ENCODE measurements at regions not wholly inside any gene's neighbourhood (a gene's known extent, or its start where the extent isn't known, plus 50 kb on each side); places are given as distances from the start of the nearest gene placed in this dataset.

GRCh38 chr3:193803288-193803687, 210.3 kb downstream of the OPA1 start:
- no peaks in the 10 kb centered on the region for H3F3A ChIP-seq (ENCODE audit: low read depth)
- no peaks in the 10 kb centered on the region for H3K79me2 ChIP-seq (ENCODE audit: insufficient read depth, low read length)
- no peaks in the 10 kb centered on the region for H4K20me1 ChIP-seq (ENCODE audit: insufficient read depth, low read length, poor library complexity, severe bottlenecking)
- TF ChIP-seq CTCF (conservative IDR thresholded peaks at IDR 0.05; ENCODE audit: low read length), result no peak
- no peak for TF ChIP-seq EZH2phosphoT487 (IDR thresholded peaks at IDR 0.05; ENCODE audit: borderline replicate concordance)
- no peak overlapping the region for H3K4me2 ChIP-seq (ENCODE audit: low read depth, low read length, poor library complexity, severe bottlenecking)
- no peaks in the 10 kb centered on the region for H3K27me3 ChIP-seq (ENCODE audit: insufficient read depth, low read length, poor library complexity, severe bottlenecking)
- no peaks in the 10 kb centered on the region for H3K9me2 ChIP-seq (replicated peaks; ENCODE audit: low read depth, low read length)
- no peak overlapping the region for H2AFZ ChIP-seq (ENCODE audit: low read length)
- no peak overlapping the region for H3K4me3 ChIP-seq (ENCODE audit: low read length, poor library complexity, severe bottlenecking)
- H3K4me1 ChIP-seq (ENCODE audit: insufficient read depth, low read length, poor library complexity, severe bottlenecking), result peaks cover 22% of the 10 kb centered on the region
- H3K9ac ChIP-seq (ENCODE audit: low read depth, low read length, poor library complexity, severe bottlenecking), result no peak overlapping the region
- H3K9me3 ChIP-seq (ENCODE audit: insufficient read depth, low read depth, low read length), result no peaks in the 10 kb centered on the region
- H3K36me3 ChIP-seq (ENCODE audit: insufficient read depth, low read length), result no peaks in the 10 kb centered on the region

- Histone ChIP-seq H3K9me2 (replicated peaks; ENCODE audit: low read depth, low read length) (no peaks in the 10 kb centered on the region), H3K36me3 (ENCODE audit: insufficient read depth, low read length) (no peaks in the 10 kb centered on the region), H3K4me2 (ENCODE audit: low read depth, low read length, poor library complexity, severe bottlenecking) (no peak overlapping the region), H3K9me3 (ENCODE audit: insufficient read depth, low read depth, low read length) (no peaks in the 10 kb centered on the region), H3K79me2 (ENCODE audit: insufficient read depth, low read length) (no peaks in the 10 kb centered on the region), H3K27me3 (ENCODE audit: insufficient read depth, low read length, poor library complexity, severe bottlenecking) (no peaks in the 10 kb centered on the region), H4K20me1 (ENCODE audit: insufficient read depth, low read length, poor library complexity, severe bottlenecking) (no peaks in the 10 kb centered on the region), H3F3A (ENCODE audit: low read depth) (no peaks in the 10 kb centered on the region), H2AFZ (ENCODE audit: low read length) (no peak overlapping the region), H3K4me1 (ENCODE audit: insufficient read depth, low read length, poor library complexity, severe bottlenecking) (peaks cover 6% of the 10 kb centered on the region), H3K4me3 (ENCODE audit: low read length, poor library complexity, severe bottlenecking) (no peak overlapping the region), H3K9ac (ENCODE audit: low read depth, low read length, poor library complexity, severe bottlenecking) (no peak overlapping the region)
- TF ChIP-seq CTCF (conservative IDR thresholded peaks at IDR 0.05; ENCODE audit: low read length) (no peak), EZH2phosphoT487 (IDR thresholded peaks at IDR 0.05; ENCODE audit: borderline replicate concordance) (no peak)
These were observed 212.4 kb downstream of the OPA1 start for GRCh38 chr3:193805448-193805847.

- Histone ChIP-seq H2AFZ (ENCODE audit: low read length) (no peak overlapping the region), H3K4me2 (ENCODE audit: low read depth, low read length, poor library complexity, severe bottlenecking) (no peak overlapping the region), H3K9me3 (ENCODE audit: insufficient read depth, low read depth, low read length) (no peaks in the 10 kb centered on the region), H3K27me3 (ENCODE audit: insufficient read depth, low read length, poor library complexity, severe bottlenecking) (no peaks in the 10 kb centered on the region), H3K36me3 (ENCODE audit: insufficient read depth, low read length) (no peaks in the 10 kb centered on the region), H3K4me1 (ENCODE audit: insufficient read depth, low read length, poor library complexity, severe bottlenecking) (no peaks in the 10 kb centered on the region), H3K79me2 (ENCODE audit: insufficient read depth, low read length) (no peaks in the 10 kb centered on the region), H4K20me1 (ENCODE audit: insufficient read depth, low read length, poor library complexity, severe bottlenecking) (no peaks in the 10 kb centered on the region), H3K4me3 (ENCODE audit: low read length, poor library complexity, severe bottlenecking) (no peak overlapping the region), H3K9ac (ENCODE audit: low read depth, low read length, poor library complexity, severe bottlenecking) (no peak overlapping the region), H3K9me2 (replicated peaks; ENCODE audit: low read depth, low read length) (no peaks in the 10 kb centered on the region), H3F3A (ENCODE audit: low read depth) (no peaks in the 10 kb centered on the region)
- TF ChIP-seq EZH2phosphoT487 (IDR thresholded peaks at IDR 0.05; ENCODE audit: borderline replicate concordance) (no peak), CTCF (conservative IDR thresholded peaks at IDR 0.05; ENCODE audit: low read length) (no peak)
These were observed 215.3 kb downstream of the OPA1 start for GRCh38 chr3:193808317-193808716.
